Activated CD4-positive, alpha-beta memory T cell treated with anti-CD3 and anti-CD28 coated beads for 36 hours (primary cell): ENCODE measurements at regions not wholly inside any gene's neighbourhood (a gene's known extent, or its start where the extent isn't known, plus 50 kb on each side); places are given as distances from the start of the nearest gene placed in this dataset.

Experiments
- CTCF ChIA-PET: fragments of 350-600 bp; sonication (Branson Sonifier 250); formaldehyde crosslinking; loops from one replicate; lab custom pipeline; 2021; ENCODE audit warnings: antibody characterized with exemption, inconsistent platforms; lab: Charles Lee
- POLR2A ChIA-PET: fragments of 350-600 bp; sonication (Branson Sonifier 250); formaldehyde crosslinking; loops from one replicate; lab custom pipeline; 2021; ENCODE audit warnings: antibody characterized with exemption; lab: Charles Lee
- DNase-seq: peaks from one replicate; pipeline ENCODE4 v3.0.0-alpha.2; 2020
- H3K27ac Mint-ChIP-seq: one replicate; pipeline ENCODE4 v1.8.0; 2021; ENCODE audit warnings: mixed read lengths
- H3K27me3 Mint-ChIP-seq: one replicate; pipeline ENCODE4 v1.8.0; 2021; ENCODE audit warnings: mixed read lengths
- H3K36me3 Mint-ChIP-seq: one replicate; pipeline ENCODE4 v1.8.0; 2021; ENCODE audit warnings: mixed read lengths
- H3K4me1 Mint-ChIP-seq: one replicate; pipeline ENCODE4 v1.8.0; 2021; ENCODE audit warnings: low read depth, mixed read lengths
- H3K4me3 Mint-ChIP-seq: one replicate; pipeline ENCODE4 v1.8.0; 2021; ENCODE audit warnings: mild to moderate bottlenecking, mixed read lengths
- H3K9me3 Mint-ChIP-seq: one replicate; pipeline ENCODE4 v1.8.0; 2021; ENCODE audit warnings: mixed read lengths
- intact Hi-C: fragments of 100-400 bp; cut with micrococcal nuclease; formaldehyde crosslinking; loops from one replicate; pipeline ENCODE4 v1.15.1; 2023

DNA sequence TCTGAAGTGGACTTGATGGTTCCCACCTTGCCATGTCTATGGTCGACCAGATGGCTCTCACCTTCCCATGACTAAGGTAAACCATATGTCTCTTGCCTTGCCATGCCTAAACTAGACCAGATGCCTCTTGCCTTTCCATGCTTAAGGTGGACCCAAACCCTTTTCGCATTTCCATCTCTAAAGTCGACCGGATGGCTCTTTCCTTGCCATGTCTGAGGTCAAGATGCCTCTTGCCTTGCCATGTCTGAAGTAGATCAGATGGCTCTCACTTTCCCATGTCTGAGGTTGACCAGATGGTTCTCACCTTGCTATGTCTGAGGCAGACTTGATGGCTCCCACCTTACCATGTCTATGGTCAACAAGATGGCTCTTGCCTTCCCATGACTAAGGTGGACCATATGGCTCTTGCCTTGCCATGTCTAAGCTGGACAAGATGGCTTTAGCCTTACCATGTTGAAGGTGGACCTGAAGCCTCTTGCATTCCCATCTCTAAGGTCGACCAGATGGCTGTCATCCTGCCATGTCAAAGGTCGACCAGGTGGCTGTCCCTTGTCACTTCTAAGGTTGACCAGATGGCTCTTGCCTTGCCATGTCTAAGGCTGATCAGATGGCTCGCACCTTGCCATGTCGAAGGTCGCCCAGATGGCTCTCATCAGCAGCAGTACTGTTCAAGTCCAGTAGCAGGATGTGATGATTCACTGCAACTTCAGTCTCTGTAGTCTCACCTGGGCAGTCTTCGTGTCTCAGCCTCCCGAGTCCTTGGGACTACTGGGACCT lies 1439.4 kb downstream of the UQCRFS1 start:
- Mint-ChIP-seq H3K27ac (no peak overlapping the region), H3K4me1 (no peaks in the 10 kb centered on the region), H3K27me3 (no peaks in the 10 kb centered on the region), H3K36me3 (peaks cover 51% of the 10 kb centered on the region), H3K4me3 (no peak overlapping the region), H3K9me3 (peaks cover 88% of the 10 kb centered on the region)
- ChIA-PET POLR2A (no interaction called here), CTCF (no interaction called here)
- intact Hi-C loops, result no loop called here
- DNase-seq, result no peak

- no peak for DNase-seq
- intact Hi-C loops, result no loop called here
- H3K27me3 Mint-ChIP-seq, result no peaks in the 10 kb centered on the region
- H3K4me1 Mint-ChIP-seq, result no peaks in the 10 kb centered on the region
- H3K27ac Mint-ChIP-seq, result no peak overlapping the region
- POLR2A ChIA-PET, result no interaction called here
- peaks cover 96% of the 10 kb centered on the region for H3K9me3 Mint-ChIP-seq
- H3K36me3 Mint-ChIP-seq, result peaks cover 42% of the 10 kb centered on the region
- no peak overlapping the region for H3K4me3 Mint-ChIP-seq
- CTCF ChIA-PET, result interaction anchor here (0.6 kb wide), 1 partner anchor 22 kb away, joined by 3 read pairs; no protein-coding TSS in a partner anchor
Observed at GRCh38 chr19:27772059-27772458, 1440.9 kb downstream of the UQCRFS1 start.

DNA sequence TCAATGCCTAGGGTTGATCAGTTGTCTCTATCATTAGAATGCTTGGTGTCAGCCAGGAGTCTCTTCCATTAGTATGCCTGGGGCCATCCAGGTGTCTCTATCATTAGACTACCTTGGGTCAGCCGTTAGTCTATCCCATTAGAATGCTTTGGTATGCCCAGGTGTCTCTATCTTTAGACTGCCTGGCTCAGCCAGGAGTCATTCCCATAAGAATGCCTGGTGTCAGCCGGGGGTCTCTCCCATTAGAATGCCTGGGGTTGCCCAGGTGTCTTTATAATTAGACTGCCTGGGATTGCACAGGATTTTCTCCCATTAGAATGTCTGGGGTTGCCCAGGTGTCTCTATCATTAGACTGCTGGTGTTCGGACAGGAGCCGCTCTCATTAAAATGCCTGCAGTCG lies 1442.9 kb downstream of the UQCRFS1 start:
- peaks cover 99% of the 10 kb centered on the region for H3K9me3 Mint-ChIP-seq
- H3K27ac Mint-ChIP-seq, result no peak overlapping the region
- no peaks in the 10 kb centered on the region for H3K4me1 Mint-ChIP-seq
- no peak overlapping the region for H3K4me3 Mint-ChIP-seq
- intact Hi-C loops, result no loop called here
- no peaks in the 10 kb centered on the region for H3K27me3 Mint-ChIP-seq
- H3K36me3 Mint-ChIP-seq, result peaks cover 25% of the 10 kb centered on the region
- no peak for DNase-seq
- ChIA-PET CTCF (no interaction called here), POLR2A (no interaction called here)

DNA sequence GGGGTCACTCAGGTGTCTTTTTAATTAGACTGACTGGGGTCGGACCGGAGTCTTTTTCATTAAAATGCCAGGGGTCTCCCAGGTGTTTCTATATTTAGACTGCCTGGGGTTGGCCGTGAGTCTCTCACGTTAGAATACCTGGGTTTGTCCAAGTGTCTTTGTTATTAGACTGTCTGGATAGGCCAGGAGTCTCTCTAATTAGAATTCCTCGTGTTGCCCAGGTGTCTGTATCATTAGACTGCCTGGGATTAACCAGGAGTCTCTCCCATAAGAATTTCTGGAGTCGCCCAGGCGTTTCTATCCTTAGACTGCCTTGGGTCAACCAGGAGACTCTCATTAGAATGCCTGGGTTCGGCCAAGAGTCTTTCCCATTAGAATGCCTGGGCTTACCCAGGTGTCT lies 1445.7 kb downstream of the UQCRFS1 start:
- Mint-ChIP-seq H3K27ac (no peak overlapping the region), H3K27me3 (no peaks in the 10 kb centered on the region), H3K9me3 (peaks cover 98% of the 10 kb centered on the region), H3K36me3 (peaks cover 16% of the 10 kb centered on the region), H3K4me3 (no peak overlapping the region), H3K4me1 (no peaks in the 10 kb centered on the region)
- DNase-seq, result no peak
- POLR2A ChIA-PET, result no interaction called here
- intact Hi-C loops, result no loop called here
- CTCF ChIA-PET, result no interaction called here

GRCh38 chr19:27765912-27766725 lies 1446.8 kb downstream of the UQCRFS1 start:
- CTCF ChIA-PET, result no interaction called here
- POLR2A ChIA-PET, result no interaction called here
- Mint-ChIP-seq H3K27ac (no peak overlapping the region), H3K4me3 (no peak overlapping the region), H3K9me3 (peaks cover 97% of the 10 kb centered on the region), H3K27me3 (no peaks in the 10 kb centered on the region), H3K4me1 (no peaks in the 10 kb centered on the region), H3K36me3 (peaks cover 12% of the 10 kb centered on the region)
- no peak for DNase-seq
- intact Hi-C loops, result no loop called here

GRCh38 chr19:27765397-27765796 lies 1447.6 kb downstream of the UQCRFS1 start:
- Mint-ChIP-seq H3K27ac (no peak overlapping the region), H3K4me1 (no peaks in the 10 kb centered on the region), H3K36me3 (peaks cover 15% of the 10 kb centered on the region), H3K9me3 (peaks cover 95% of the 10 kb centered on the region), H3K27me3 (no peaks in the 10 kb centered on the region), H3K4me3 (no peak overlapping the region)
- ChIA-PET POLR2A (no interaction called here), CTCF (no interaction called here)
- intact Hi-C loops, result no loop called here
- no peak for DNase-seq

GRCh38 chr19:27764186-27764804 lies 1448.7 kb downstream of the UQCRFS1 start:
- POLR2A ChIA-PET, result no interaction called here
- Mint-ChIP-seq H3K27ac (no peak overlapping the region), H3K4me3 (no peak overlapping the region), H3K4me1 (no peaks in the 10 kb centered on the region), H3K9me3 (peaks cover 88% of the 10 kb centered on the region), H3K27me3 (no peaks in the 10 kb centered on the region), H3K36me3 (peaks cover 14% of the 10 kb centered on the region)
- intact Hi-C loops, result no loop called here
- CTCF ChIA-PET, result no interaction called here
- DNase-seq, result no peak

DNA sequence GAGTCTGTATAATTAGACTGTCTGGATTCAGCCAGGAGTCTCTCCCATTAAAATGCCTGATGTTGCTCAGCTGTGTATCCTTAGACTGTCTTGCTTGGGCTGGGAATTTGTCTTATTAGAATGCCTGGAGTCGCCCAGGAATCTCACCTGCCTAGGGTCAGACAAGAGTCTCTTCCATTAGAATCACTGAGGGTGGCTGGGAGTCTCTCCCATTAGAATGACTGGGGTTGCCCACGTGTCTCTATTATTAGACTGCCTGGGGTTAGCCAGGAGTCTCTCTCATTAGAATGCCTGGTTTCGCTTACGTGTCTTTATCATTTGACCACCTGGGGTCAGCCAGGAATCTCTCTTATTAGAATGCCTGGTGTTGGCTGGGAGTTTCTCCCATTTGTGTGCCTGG lies 1450.0 kb downstream of the UQCRFS1 start:
- intact Hi-C loops, result no loop called here
- H3K36me3 Mint-ChIP-seq, result peaks cover 14% of the 10 kb centered on the region
- no peak for DNase-seq
- H3K4me3 Mint-ChIP-seq, result no peak overlapping the region
- CTCF ChIA-PET, result no interaction called here
- H3K4me1 Mint-ChIP-seq, result no peaks in the 10 kb centered on the region
- H3K9me3 Mint-ChIP-seq, result peaks cover 88% of the 10 kb centered on the region
- POLR2A ChIA-PET, result no interaction called here
- no peak overlapping the region for H3K27ac Mint-ChIP-seq
- H3K27me3 Mint-ChIP-seq, result no peaks in the 10 kb centered on the region

GRCh38 chr19:27759896-27760295 lies 1453.1 kb downstream of the UQCRFS1 start:
- H3K9me3 Mint-ChIP-seq, result peaks cover 63% of the 10 kb centered on the region

DNA sequence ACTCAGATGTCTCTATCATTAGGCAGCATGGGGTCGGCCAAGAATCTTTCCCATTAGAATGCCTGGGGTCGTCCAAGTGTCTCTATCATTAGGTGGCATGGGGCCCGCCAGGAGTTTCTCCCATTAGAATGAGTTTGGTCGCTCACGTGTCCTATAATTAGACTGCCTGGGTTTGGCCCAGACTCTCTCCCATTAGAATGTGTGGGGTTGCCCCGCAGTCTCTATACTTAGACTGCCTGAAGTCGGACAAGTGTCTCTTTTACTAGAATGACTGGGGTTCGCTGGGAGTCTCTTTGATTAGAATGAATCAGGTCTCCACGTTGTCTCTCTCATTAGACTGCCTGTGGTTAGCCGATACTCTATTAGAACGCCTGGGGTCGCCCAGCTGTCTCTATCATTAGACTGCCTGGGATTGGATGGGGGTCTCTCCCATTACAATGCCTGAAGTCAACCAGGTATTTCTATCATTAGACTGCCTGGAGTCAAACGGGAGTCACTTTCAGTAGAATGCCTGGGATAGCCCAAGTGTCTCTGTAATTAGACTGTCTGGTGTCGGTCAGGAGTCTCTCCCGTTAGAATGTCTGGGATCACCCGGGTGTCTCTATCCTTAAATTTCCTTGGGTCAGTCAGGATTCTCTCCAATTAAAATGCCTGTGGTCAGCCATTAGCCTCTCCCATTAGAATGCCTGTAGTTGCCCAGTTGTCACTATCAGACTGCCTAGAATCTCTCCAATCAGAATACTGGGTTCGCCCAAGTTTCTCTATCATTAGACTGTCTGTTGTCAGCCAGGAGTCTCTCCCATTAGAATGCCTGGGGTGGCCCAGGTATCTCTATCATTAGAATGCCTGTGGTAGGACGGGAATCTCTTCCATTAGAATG lies 1454.1 kb downstream of the UQCRFS1 start:
- no peaks in the 10 kb centered on the region for H3K27me3 Mint-ChIP-seq
- intact Hi-C loops, result no loop called here
- DNase-seq, result no peak
- H3K36me3 Mint-ChIP-seq, result peaks cover 7% of the 10 kb centered on the region
- ChIA-PET CTCF (no interaction called here), POLR2A (no interaction called here)
- H3K4me1 Mint-ChIP-seq, result no peaks in the 10 kb centered on the region
- no peak overlapping the region for H3K4me3 Mint-ChIP-seq
- H3K27ac Mint-ChIP-seq, result no peak overlapping the region
- peaks cover 53% of the 10 kb centered on the region for H3K9me3 Mint-ChIP-seq

More at GRCh38 chr19:27759896-27760295, 1453.1 kb downstream of the UQCRFS1 start:
- Mint-ChIP-seq H3K36me3 (peaks cover 12% of the 10 kb centered on the region), H3K4me1 (no peaks in the 10 kb centered on the region), H3K27ac (no peak overlapping the region), H3K27me3 (no peaks in the 10 kb centered on the region), H3K4me3 (no peak overlapping the region)
- CTCF ChIA-PET, result no interaction called here
- POLR2A ChIA-PET, result no interaction called here
- DNase-seq, result no peak
- intact Hi-C loops, result no loop called here

- H3K27ac Mint-ChIP-seq, result no peak overlapping the region
- H3K4me3 Mint-ChIP-seq, result no peak overlapping the region
- H3K36me3 Mint-ChIP-seq, result peaks cover 1% of the 10 kb centered on the region
- peaks cover 19% of the 10 kb centered on the region for H3K9me3 Mint-ChIP-seq
- H3K27me3 Mint-ChIP-seq, result no peaks in the 10 kb centered on the region
- POLR2A ChIA-PET, result no interaction called here
- DNase-seq, result no peak
- intact Hi-C loops, result no loop called here
- H3K4me1 Mint-ChIP-seq, result no peaks in the 10 kb centered on the region
- CTCF ChIA-PET, result no interaction called here
Observed at GRCh38 chr19:27754700-27755099, 1458.3 kb downstream of the UQCRFS1 start.

DNA sequence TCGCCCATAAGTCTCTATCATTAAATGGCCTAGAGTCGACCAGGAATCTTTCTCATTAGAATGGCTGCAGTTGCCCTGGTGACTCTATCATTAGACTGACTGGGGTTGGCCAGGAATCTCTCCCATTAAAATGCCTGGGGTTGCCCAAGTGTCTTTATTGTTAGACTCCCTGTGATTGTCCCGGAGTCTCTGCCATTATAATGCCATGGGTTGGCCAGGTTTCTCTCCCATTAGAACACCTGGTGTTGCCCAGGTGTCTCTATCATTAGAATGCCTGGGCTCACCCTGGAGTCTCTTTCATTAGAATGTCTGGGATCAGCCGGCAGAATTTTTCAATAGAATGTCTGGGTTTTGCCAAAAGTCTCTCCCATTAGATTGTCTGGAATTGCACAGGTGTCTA lies 1459.3 kb downstream of the UQCRFS1 start:
- peaks cover 3% of the 10 kb centered on the region for H3K36me3 Mint-ChIP-seq
- peaks cover 11% of the 10 kb centered on the region for H3K9me3 Mint-ChIP-seq
- ChIA-PET POLR2A (no interaction called here), CTCF (no interaction called here)
- intact Hi-C loops, result no loop called here
- no peak overlapping the region for H3K27ac Mint-ChIP-seq
- no peaks in the 10 kb centered on the region for H3K27me3 Mint-ChIP-seq
- no peaks in the 10 kb centered on the region for H3K4me1 Mint-ChIP-seq
- H3K4me3 Mint-ChIP-seq, result no peak overlapping the region
- DNase-seq, result no peak
